CD1c-positive myeloid dendritic cell (primary cell): ENCODE measurements at regions not wholly inside any gene's neighbourhood (a gene's known extent, or its start where the extent isn't known, plus 50 kb on each side); places are given as distances from the start of the nearest gene placed in this dataset.
"Not testable (repeated sequence)": the region's sequence is repeated elsewhere in the genome, so short reads cannot be mapped to it uniquely, and the experiment has no call there.

Experiments
- DNase-seq: peaks from one replicate; pipeline ENCODE4 v3.0.0-alpha.2; 2016; ENCODE audit errors: extremely low spot score

- DNase-seq: no peak
These were observed 158.6 kb upstream of the LCORL start for GRCh38 chr4:18180122-18180521.

DNA sequence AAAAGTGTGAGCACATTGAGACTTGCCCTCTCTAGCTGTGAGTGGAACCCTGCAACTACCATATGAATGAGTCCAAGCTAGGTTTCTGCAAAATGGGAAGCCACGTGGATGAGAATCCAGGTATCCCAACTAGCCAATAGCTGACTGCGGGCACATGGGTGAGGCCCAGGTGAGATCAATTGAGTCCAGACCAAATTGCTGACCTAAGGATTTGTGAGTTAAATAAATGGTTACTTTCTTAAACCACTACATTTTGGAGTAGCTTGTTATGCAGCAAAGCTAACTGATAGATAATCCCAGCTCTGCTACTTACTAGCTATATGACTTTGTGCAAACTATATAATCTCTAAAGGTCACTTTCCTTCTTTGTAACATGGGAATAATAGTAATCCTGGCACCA lies 150.3 kb upstream of the LCORL start:
- no peak for DNase-seq

DNA sequence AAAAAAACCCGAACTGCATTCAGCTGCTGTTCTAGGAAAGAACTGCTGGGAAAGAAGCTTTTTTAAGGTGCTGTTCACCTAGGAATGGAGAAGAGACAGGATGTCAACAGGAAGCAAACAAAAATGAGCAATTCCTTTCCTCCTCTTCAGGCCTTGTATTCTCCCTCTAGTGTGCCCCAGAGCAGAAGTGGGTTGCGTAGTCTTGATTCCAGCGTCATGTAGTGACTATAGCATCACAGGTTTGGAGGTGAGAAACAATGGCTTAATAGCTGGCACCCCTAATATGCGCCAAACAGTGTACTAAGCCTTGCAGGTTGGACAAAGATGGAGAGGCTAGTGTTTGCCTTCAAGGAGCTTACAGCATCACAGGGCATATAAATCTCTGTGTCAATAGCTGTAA lies 146.3 kb upstream of the LCORL start:
- no peak for DNase-seq

GRCh38 chr4:18166925-18167324 lies 145.4 kb upstream of the LCORL start:
- DNase-seq: no peak

DNA sequence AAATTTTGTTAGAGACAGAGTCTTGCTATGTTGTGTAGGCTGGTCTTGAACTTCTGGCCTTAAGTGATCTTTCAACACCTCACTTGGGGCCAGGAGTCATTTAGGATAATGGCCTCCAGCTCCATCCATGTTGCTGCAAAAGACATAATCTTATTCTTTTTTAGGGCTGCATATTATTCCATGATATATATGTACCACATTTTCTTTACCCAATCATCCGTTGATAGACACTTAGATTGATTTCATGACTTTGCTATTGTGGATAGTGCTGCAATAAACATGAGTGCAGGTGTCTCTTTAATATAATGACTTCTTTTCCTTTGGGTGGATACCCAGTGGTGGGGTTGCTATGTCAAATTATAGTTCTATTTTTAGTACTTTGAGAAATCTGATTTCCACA lies 140.9 kb upstream of the LCORL start:
- DNase-seq: no peak

GRCh38 chr4:18159117-18159912 lies 137.8 kb upstream of the LCORL start:
- DNase-seq: not testable (repeated sequence)

GRCh38 chr4:18155067-18156041 lies 133.8 kb upstream of the LCORL start:
- no peak for DNase-seq

GRCh38 chr4:18138076-18138665 lies 116.6 kb upstream of the LCORL start:
- DNase-seq: no peak

DNA sequence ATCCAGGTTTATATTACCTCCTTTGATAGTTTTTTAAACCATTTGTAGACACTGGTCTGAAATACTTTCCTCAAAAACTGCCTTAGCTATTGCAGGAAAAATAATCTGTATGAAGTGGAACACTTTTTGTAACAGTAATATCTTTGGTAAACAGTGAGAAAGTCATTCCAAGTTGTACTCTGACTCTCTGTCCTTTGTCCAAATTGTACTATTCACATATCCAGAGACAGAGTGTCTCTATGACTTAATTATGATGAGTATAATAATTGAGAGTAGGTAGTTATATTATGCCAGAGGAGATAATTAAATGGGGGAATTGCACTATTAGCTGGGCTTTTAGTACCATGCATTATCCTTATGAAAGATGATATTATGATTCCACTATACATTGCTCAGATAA lies 112.6 kb upstream of the LCORL start:
- no peak for DNase-seq

DNA sequence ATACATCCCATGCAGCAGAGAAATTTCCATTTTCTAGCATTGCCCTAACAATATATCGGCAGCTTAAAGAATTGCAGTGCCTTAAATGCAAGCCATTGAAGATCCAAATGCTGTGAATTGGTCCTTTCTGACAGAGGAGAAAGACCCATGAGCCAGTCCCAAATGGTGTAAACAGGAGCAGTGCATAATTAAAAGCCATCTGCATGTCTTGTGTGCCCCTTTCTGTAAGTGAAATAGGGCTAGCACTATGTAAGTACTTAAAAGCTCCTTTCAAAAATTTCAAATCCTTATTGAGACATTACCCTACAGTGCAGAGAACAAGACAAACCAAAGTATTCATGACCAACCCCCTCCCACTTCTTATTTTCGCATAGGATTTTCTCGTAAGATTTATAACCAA lies 108.7 kb upstream of the LCORL start:
- no peak for DNase-seq

GRCh38 chr4:18128241-18128640 lies 106.7 kb upstream of the LCORL start:
- DNase-seq: no peak

DNA sequence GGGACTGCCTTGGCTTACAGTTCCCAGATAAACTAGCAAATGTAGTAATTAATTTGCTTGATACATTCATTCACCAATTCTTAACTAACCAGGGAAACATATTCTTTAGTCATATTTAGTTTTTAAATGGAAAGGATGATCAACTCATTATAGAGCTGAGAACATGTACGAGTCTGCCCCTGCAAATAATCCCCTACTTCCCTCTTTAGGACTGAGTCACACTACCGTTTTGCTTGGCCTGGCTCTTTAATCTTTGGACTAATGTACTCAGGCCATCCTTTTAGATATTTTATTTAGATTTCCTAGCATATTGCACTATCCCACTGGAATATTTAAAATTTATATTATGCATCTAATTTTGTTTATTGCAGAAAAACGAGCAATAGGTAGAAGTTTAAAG lies 105.5 kb upstream of the LCORL start:
- no peak for DNase-seq

- DNase-seq: no peak
These were observed 92.3 kb upstream of the LCORL start for GRCh38 chr4:18113710-18114331.

DNA sequence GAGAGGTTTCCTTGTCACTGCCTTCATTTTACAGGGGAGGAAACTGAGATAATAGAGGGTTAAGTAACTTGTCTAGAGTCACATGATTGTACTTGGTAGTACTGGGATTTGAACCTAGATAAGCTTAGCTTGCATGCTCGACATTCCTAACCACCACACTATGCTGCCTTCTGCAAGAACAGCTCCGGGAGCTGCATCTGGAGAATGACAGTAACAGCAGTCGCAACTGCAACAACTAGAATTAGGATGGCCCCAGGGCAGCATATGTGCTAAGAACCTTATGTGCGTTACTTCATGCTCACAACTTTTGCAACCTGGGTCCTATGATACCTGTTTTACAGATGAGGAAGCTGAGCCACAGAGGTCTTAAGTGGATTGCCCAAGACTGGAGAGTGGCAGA lies 89.5 kb upstream of the LCORL start:
- no peak for DNase-seq

DNA sequence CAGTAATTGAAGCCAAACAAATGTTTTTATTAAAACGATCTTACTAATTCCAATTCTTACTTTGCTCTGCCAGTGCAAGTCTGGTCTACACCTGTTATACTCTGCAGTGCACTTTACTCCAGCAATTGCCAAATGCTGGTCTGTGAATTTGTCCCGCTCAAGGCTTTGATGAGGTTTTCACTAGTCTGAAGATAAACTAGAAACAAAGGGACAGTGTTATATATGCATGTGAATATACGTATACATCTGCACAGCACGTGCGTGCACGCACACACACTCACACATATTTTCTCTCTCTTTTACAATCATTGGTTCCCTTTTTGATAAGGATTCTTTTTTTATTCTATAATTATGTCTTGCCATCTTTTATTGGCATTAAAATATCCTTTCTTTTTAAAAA lies 88.5 kb upstream of the LCORL start:
- no peak for DNase-seq

DNA sequence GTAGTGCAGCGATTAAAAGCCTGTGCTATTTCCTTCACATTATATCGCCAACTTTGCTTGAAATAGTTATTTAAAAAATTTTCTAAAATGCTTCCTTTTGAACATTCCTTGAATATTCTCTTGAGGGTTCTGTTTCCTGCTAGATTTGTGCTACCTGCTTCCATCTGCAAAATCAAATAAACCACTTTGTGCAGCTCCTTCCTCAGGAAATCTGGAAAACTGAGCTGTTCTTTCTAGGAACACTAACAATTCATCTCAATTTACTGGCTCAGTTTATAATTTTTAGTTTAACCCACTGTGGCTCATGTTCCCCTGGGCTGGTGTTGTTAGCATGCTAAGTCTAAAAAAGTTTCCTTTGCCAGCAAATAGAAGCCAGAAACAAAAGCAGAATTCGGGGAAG lies 88.1 kb upstream of the LCORL start:
- no peak for DNase-seq

- not testable (repeated sequence) for DNase-seq
These were observed 86.4 kb upstream of the LCORL start for GRCh38 chr4:18107848-18108528.

DNA sequence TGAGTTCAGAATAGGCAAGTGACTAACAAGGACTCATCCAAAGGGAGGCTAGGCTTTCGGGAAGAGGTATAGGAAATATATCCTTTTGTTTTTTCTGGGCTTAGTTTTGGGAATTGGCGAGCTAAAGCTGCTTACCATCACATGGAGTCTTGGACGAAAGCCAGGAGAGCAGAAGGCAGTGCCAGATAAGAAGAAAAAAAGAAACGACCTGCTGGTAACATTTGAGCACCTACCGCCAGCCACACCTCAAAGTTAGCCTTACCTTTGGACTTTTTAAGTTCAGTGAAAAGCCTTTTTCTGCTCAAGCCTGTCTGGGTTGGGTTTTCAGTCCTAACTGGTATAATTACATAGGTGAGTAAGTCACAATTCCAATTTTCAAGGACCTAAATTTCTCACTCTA lies 85.1 kb upstream of the LCORL start:
- no peak for DNase-seq

DNA sequence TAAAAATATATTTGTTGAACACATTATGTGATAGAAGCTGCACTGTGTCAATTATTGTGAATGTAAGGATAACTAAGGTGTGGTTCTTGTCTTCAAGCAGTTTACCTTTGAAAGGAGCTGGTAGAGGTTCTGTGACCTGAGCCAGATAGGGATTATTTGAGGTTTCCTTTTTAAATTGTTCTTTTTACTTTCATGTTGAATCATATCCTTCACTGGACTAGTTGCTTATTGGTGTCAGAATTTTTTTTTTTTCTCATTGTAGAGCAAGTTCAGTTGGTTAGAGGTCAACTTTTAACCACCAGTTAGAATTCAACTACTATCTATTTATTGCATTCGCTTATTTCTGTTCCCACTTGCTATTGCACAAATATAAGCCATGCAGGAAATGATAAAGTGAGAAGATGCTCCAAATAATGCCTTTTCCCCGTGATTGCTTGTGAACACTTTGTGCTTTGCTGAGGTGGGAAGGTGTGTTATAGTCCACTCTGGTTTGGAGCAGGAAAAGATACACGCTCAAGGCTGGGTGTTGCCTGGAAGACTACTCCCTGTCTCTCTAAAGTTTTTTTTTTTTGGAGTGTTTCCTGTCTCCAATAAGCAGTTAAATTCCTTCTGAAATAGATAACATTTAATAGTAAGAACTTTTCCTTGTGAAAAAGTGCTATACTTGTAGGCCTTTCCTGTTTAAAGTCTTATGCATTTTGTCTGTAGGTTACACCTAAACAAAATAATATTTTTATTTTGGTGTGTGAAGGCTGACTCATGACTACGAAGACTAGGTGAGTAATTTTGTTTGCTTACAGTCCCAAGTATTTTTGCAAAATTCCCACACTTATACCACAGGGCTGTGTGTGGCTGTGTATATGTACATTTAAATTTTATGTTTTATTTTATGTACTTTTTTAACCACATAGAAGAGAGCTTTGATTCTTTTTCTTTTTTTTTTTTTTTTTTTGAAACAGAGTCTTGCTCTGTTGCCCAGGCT lies 83.8 kb upstream of the LCORL start:
- DNase-seq: no peak

DNA sequence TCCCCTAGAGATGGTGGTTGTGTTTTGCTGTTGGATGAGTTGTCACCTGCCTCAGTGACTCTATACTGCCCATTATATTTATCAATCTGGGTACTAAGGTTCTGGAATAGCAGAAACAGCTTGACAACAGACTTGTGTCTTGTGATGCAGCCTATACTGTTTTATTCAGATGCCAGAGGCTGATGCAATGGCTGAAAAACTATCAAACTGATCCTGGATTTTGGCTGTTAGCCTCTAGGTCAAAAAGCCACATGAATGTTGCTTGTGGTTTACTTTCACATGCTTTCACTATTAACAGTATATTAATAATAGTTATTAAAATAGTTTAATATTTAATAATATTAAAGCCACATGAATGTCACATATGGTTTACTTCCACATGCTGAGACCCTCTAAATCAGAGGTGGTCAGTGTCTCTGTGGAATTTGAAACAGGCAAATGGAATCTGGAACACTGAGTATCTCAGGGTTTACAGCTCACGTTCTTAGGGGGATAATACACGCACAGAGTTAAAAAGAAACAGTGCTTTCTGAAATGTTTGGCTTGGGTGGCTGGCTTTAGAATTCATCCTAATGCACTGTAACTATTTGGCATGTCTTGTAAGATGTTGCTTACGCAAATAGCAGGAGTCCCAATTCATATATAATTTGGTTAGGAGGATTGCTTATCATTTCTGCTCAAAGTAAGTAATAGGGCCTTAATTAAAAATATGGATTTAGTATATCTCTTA lies 82.5 kb upstream of the LCORL start:
- no peak for DNase-seq
